Renal cortex interstitium (tissue), 11 donors: ENCODE measurements at regions not wholly inside any gene's neighbourhood (a gene's known extent, or its start where the extent isn't known, plus 50 kb on each side); places are given as distances from the start of the nearest gene placed in this dataset.
A peak's percentile ranks its signal among the peaks of the same experiment; 100 is the strongest.
"Not testable (repeated sequence)": the region's sequence is repeated elsewhere in the genome, so short reads cannot be mapped to it uniquely, and the experiment has no call there.

Source experiments
- DNase-seq, 11 donors: peaks; one replicate each; pipeline ENCODE4 v3.0.0-alpha.2; 2013; ENCODE audit warnings: low read depth in 9 of 11, low spot score in 4 of 11; ENCODE audit errors: extremely low read depth in 1 of 11

GRCh38 chr1:213773975-213774374, 213.8 kb upstream of the PROX1 start:
- DNase-seq, result no peak

GRCh38 chr1:213776969-213777368, 210.8 kb upstream of the PROX1 start:
- no peak for DNase-seq

- DNase-seq, result no peak
These were observed 208.5 kb upstream of the PROX1 start for GRCh38 chr1:213779228-213779627.

GRCh38 chr1:213782941-213783672, 204.7 kb upstream of the PROX1 start:
- no peak for DNase-seq

GRCh38 chr1:213783893-213784292, 203.9 kb upstream of the PROX1 start:
- no peak for DNase-seq

- no peak for DNase-seq
These were observed 201.1 kb upstream of the PROX1 start for GRCh38 chr1:213786683-213787082.

GRCh38 chr1:213790565-213790964, 197.2 kb upstream of the PROX1 start:
- no peak for DNase-seq

GRCh38 chr1:213793482-213794067, 194.2 kb upstream of the PROX1 start:
- DNase-seq, result peak in 3 of 11 donors; percentile 22 to 33 (median 24)

- DNase-seq, result no peak
These were observed 191.2 kb upstream of the PROX1 start for GRCh38 chr1:213796525-213796924.

GRCh38 chr1:213808288-213808687, 179.5 kb upstream of the PROX1 start:
- not testable (repeated sequence) for DNase-seq

- no peak for DNase-seq
These were observed 170.6 kb upstream of the PROX1 start for GRCh38 chr1:213817156-213817555.

GRCh38 chr1:213820362-213821149, 167.2 kb upstream of the PROX1 start:
- no peak for DNase-seq

GRCh38 chr1:213821175-213821942, 166.4 kb upstream of the PROX1 start:
- DNase-seq, result no peak

- no peak for DNase-seq
These were observed 165.8 kb upstream of the PROX1 start for GRCh38 chr1:213821943-213822334.

GRCh38 chr1:213826891-213827290, 160.9 kb upstream of the PROX1 start:
- DNase-seq, result peak in 2 of 11 donors; percentile 10 to 25

GRCh38 chr1:213828867-213829266, 158.9 kb upstream of the PROX1 start:
- no peak for DNase-seq

GRCh38 chr1:213829780-213830179, 158.0 kb upstream of the PROX1 start:
- no peak for DNase-seq

GRCh38 chr1:213830371-213830770, 157.4 kb upstream of the PROX1 start:
- DNase-seq, result no peak

- no peak for DNase-seq
These were observed 147.2 kb upstream of the PROX1 start for GRCh38 chr1:213840575-213840974.
